Neutrophil (primary cell): ENCODE measurements at regions not wholly inside any gene's neighbourhood (a gene's known extent, or its start where the extent isn't known, plus 50 kb on each side); places are given as distances from the start of the nearest gene placed in this dataset.

Source experiments
- H3K27ac ChIP-seq: fragments of 200-600 bp; sonication (generic); 2 replicates; pipeline ENCODE4 v1.5.1; 2016; ENCODE audit warnings: mild to moderate bottlenecking, moderate library complexity
- H3K27me3 ChIP-seq: fragments of 200-600 bp; sonication (generic); 2 replicates; pipeline ENCODE4 v1.6.0; 2016; ENCODE audit warnings: mild to moderate bottlenecking
- H3K36me3 ChIP-seq: fragments of 200-600 bp; sonication (generic); 2 replicates; pipeline ENCODE4 v1.5.1; 2017
- H3K4me1 ChIP-seq, 2 experiments: fragments of 200-600 bp in 1 of 2; sonication (generic) in 1 of 2; 1 replicate in 1 of 2; 2 replicates in 1 of 2; pipeline versions ENCODE4 v1.5.1 to v1.6.1; 2013 to 2016; ENCODE audit warnings: low read depth in 1 of 2, low read length in 1 of 2, mild to moderate bottlenecking in 1 of 2, moderate library complexity in 1 of 2; ENCODE audit not compliant: control insufficient read depth in 1 of 2, insufficient read depth in 1 of 2
- H3K4me3 ChIP-seq, 2 experiments: fragments of 200-600 bp in 1 of 2; sonication (generic) in 1 of 2; 1 replicate in 1 of 2; 2 replicates in 1 of 2; pipeline ENCODE4 v1.5.1; 2013 to 2016; ENCODE audit warnings: low read depth in 1 of 2, low read length in 1 of 2, mild to moderate bottlenecking in 1 of 2, moderate library complexity in 1 of 2
- H3K9me3 ChIP-seq: fragments of 200-600 bp; sonication (generic); 2 replicates; pipeline ENCODE4 v1.5.1; 2016
- TF ChIP-seq, protein P1 (sequence below): fragments of 200-600 bp; sonication (generic); IDR thresholded peaks from 2 replicates; pipeline ENCODE4 v1.5.1; 2016; ENCODE audit warnings: antibody characterized with exemption

GRCh38 chr3:176787506-176787905, 409.8 kb downstream of the TBL1XR1 start:
- no peaks in the 10 kb centered on the region for H3K36me3 ChIP-seq
- TF ChIP-seq, protein P1, sequence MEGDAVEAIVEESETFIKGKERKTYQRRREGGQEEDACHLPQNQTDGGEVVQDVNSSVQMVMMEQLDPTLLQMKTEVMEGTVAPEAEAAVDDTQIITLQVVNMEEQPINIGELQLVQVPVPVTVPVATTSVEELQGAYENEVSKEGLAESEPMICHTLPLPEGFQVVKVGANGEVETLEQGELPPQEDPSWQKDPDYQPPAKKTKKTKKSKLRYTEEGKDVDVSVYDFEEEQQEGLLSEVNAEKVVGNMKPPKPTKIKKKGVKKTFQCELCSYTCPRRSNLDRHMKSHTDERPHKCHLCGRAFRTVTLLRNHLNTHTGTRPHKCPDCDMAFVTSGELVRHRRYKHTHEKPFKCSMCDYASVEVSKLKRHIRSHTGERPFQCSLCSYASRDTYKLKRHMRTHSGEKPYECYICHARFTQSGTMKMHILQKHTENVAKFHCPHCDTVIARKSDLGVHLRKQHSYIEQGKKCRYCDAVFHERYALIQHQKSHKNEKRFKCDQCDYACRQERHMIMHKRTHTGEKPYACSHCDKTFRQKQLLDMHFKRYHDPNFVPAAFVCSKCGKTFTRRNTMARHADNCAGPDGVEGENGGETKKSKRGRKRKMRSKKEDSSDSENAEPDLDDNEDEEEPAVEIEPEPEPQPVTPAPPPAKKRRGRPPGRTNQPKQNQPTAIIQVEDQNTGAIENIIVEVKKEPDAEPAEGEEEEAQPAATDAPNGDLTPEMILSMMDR: no peak
- H3K27ac ChIP-seq: no peak overlapping the region
- no peak overlapping the region for H3K4me3 ChIP-seq
- H3K9me3 ChIP-seq: no peaks in the 10 kb centered on the region
- no peaks in the 10 kb centered on the region for H3K27me3 ChIP-seq
- H3K4me1 ChIP-seq: no peaks in the 10 kb centered on the region

DNA sequence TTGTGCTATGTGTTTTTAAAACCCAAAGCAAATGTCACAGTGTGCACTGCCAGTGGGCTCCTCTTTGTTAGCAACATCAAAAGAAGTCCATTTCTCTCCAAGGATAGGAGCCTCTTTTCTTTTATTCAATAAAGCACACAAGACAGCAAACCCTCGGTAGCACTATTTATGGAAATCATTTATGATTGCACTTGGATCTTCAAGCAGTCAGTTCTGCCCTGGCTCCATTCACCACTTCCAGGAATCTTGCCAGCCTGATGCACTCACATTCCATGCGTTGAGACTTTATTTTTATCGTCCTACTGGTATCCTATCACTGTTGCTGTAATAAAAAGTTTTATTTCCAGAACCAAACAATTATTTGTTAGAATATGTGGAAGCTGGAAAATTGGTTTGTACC, 412.1 kb downstream of the TBL1XR1 start:
- Histone ChIP-seq H3K4me1 (no peaks in the 10 kb centered on the region), H3K9me3 (no peaks in the 10 kb centered on the region), H3K4me3 (no peak overlapping the region), H3K36me3 (no peaks in the 10 kb centered on the region), H3K27ac (no peak overlapping the region), H3K27me3 (no peaks in the 10 kb centered on the region)
- TF ChIP-seq, protein P1: no peak

GRCh38 chr3:176780766-176781165, 416.5 kb downstream of the TBL1XR1 start:
- Histone ChIP-seq H3K36me3 (no peaks in the 10 kb centered on the region), H3K4me3 (no peak overlapping the region), H3K27ac (no peak overlapping the region), H3K4me1 (no peaks in the 10 kb centered on the region), H3K9me3 (no peaks in the 10 kb centered on the region), H3K27me3 (no peaks in the 10 kb centered on the region)
- TF ChIP-seq, protein P1: no peak

DNA sequence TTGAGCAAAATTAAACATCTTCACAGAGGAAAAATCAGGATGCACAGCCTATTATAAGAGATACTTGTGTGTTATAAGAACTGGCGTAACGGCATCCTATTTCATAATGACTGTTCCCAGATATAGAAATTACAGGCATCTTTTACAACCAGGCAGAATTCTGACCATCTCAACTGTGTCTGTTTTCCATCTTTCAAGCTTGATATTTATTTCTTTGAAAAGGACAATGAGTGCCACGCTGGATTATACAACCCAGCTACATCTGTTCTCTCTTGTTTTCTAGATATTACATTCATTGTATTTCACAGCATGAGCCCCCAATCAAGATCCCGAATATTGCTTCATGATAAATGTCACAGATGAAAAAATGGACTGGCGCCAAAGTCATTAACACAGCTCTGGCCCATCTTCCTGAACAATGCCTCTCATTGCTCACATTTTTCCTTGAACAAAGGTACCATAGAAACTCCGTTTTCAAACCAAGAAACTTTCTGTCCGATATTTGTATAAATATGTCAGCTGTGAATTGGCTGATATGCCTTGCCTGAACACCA, 420.6 kb downstream of the TBL1XR1 start:
- no peaks in the 10 kb centered on the region for H3K4me1 ChIP-seq
- TF ChIP-seq, protein P1: no peak
- no peaks in the 10 kb centered on the region for H3K36me3 ChIP-seq
- H3K27ac ChIP-seq: no peak overlapping the region
- H3K27me3 ChIP-seq: no peaks in the 10 kb centered on the region
- H3K4me3 ChIP-seq: no peak overlapping the region
- no peaks in the 10 kb centered on the region for H3K9me3 ChIP-seq

- Histone ChIP-seq H3K36me3 (no peaks in the 10 kb centered on the region), H3K4me1 (no peaks in the 10 kb centered on the region), H3K27me3 (no peaks in the 10 kb centered on the region), H3K9me3 (no peaks in the 10 kb centered on the region), H3K4me3 (no peak overlapping the region), H3K27ac (no peak overlapping the region)
- TF ChIP-seq, protein P1: no peak
Observed at GRCh38 chr3:176769547-176770190, 427.6 kb downstream of the TBL1XR1 start.
